SK-N-SH (cell line): ENCODE measurements at regions not wholly inside any gene's neighbourhood (a gene's known extent, or its start where the extent isn't known, plus 50 kb on each side); places are given as distances from the start of the nearest gene placed in this dataset.

Experiments used
- CTCF ChIA-PET: fragments of 300-600, 350-600 bp; formaldehyde crosslinking; extraction: SDS; loops from one replicate; lab custom pipeline; 2021; lab: Yijun Ruan, JAX
- POLR2A ChIA-PET: fragments of 350-600 bp; sonication (Branson Sonifier 250); formaldehyde crosslinking; extraction: SDS; loops from one replicate; lab custom pipeline; 2020; ENCODE audit warnings: antibody characterized with exemption, inconsistent platforms; lab: Yijun Ruan, JAX
- DNase-seq: peaks from one replicate; pipeline ENCODE4 v3.0.0; 2012
- H2AFZ ChIP-seq: fragments of 200-600 bp; sonication (generic); 2 replicates; pipeline ENCODE4 v1.8.1; 2016; ENCODE audit warnings: antibody characterized with exemption, mild to moderate bottlenecking, low read depth
- H3F3A ChIP-seq: fragments of 200-600 bp; sonication (generic); replicated peaks from 2 replicates; pipeline ENCODE3; 2016; ENCODE audit warnings: antibody characterized with exemption, mild to moderate bottlenecking; ENCODE audit not compliant: insufficient read depth
- H3K27ac ChIP-seq, 2 experiments: fragments of 200-500 bp in 1 of 2; fragments of 200-600 bp in 1 of 2; sonication (Bioruptor generic) in 1 of 2; sonication (generic), shearing (Covaris generic) in 1 of 2; 2 replicates each; pipeline versions ENCODE4 v1.5.1 to v1.6.1; 2014 to 2016; ENCODE audit warnings: low read depth in 2 of 2, inconsistent platforms in 1 of 2, low read length in 1 of 2, mild to moderate bottlenecking in 1 of 2, mixed read lengths in 1 of 2
- H3K27me3 ChIP-seq: fragments of 200-600 bp; sonication (generic), shearing (Covaris generic); 2 replicates; pipeline ENCODE4 v1.6.1; 2016; ENCODE audit warnings: mixed run types; ENCODE audit not compliant: insufficient read depth
- H3K36me3 ChIP-seq, 2 experiments: fragments of 200-500 bp in 1 of 2; fragments of 200-600 bp in 1 of 2; sonication (Bioruptor generic) in 1 of 2; sonication (generic) in 1 of 2; replicated peaks in 1 of 2; 2 replicates each; pipeline versions ENCODE3 to v1.5.1; 2014 to 2016; ENCODE audit warnings: low read length in 1 of 2, mild to moderate bottlenecking in 1 of 2; ENCODE audit not compliant: insufficient read depth in 2 of 2, control insufficient read depth in 1 of 2
- H3K4me1 ChIP-seq, 2 experiments: fragments of 200-500 bp in 1 of 2; fragments of 200-600 bp in 1 of 2; sonication (Bioruptor generic) in 1 of 2; sonication (generic), shearing (Covaris generic) in 1 of 2; 2 replicates each; pipeline versions ENCODE4 v1.5.1 to v1.6.1; 2014 to 2016; ENCODE audit warnings: low read depth in 1 of 2, low read length in 1 of 2, mixed run types in 1 of 2; ENCODE audit not compliant: insufficient read depth in 2 of 2, control insufficient read depth in 1 of 2
- H3K4me2 ChIP-seq: fragments of 200-600 bp; sonication (generic), shearing (Covaris generic); 2 replicates; pipeline ENCODE4 v1.6.1; 2017; ENCODE audit warnings: mixed run types
- H3K4me3 ChIP-seq, 2 experiments: fragments of 200-500 bp in 1 of 2; fragments of 200-600 bp in 1 of 2; sonication (Bioruptor generic) in 1 of 2; sonication (generic), shearing (Covaris generic) in 1 of 2; 2 replicates each; pipeline versions ENCODE4 v1.5.1 to v1.8.1; 2014 to 2016; ENCODE audit warnings: low read depth in 2 of 2, inconsistent platforms in 1 of 2, low read length in 1 of 2, mild to moderate bottlenecking in 1 of 2, mixed read lengths in 1 of 2, moderate library complexity in 1 of 2
- H3K79me2 ChIP-seq: fragments of 200-600 bp; sonication (generic); 2 replicates; pipeline ENCODE4 v1.8.1; 2017; ENCODE audit warnings: mild to moderate bottlenecking; ENCODE audit not compliant: insufficient read depth
- H3K9ac ChIP-seq: fragments of 200-600 bp; sonication (generic); 2 replicates; pipeline ENCODE4 v1.6.1; 2017; ENCODE audit warnings: mixed run types
- H3K9me2 ChIP-seq: fragments of 200-600 bp; sonication (generic); 2 replicates; pipeline ENCODE4 v1.6.1; 2017; ENCODE audit warnings: mixed run types
- H3K9me3 ChIP-seq: fragments of 200-600 bp; sonication (generic); 2 replicates; pipeline ENCODE4 v1.6.1; 2017; ENCODE audit warnings: mixed run types, mild to moderate bottlenecking, moderate library complexity
- H4K20me1 ChIP-seq: fragments of 200-600 bp; sonication (generic); 2 replicates; pipeline ENCODE4 v1.6.1; 2017; ENCODE audit warnings: mild to moderate bottlenecking, mixed run types; ENCODE audit not compliant: insufficient read depth
- CHD2 ChIP-seq: fragments of 150-350 bp; IDR thresholded peaks from 2 replicates; pipeline ENCODE4 v1.6.1; 2018; ENCODE audit warnings: low read length; ENCODE audit not compliant: partially characterized antibody
- CTCF ChIP-seq: fragments of 200-600 bp; sonication (generic); IDR thresholded peaks from 2 replicates; pipeline ENCODE4 v1.6.1; 2017; ENCODE audit warnings: antibody characterized with exemption, mild to moderate bottlenecking, moderate library complexity
- ELF1 ChIP-seq: IDR thresholded peaks from 2 replicates; pipeline ENCODE4 v1.4.0; 2012
- EP300 ChIP-seq, 2 experiments: IDR thresholded peaks; 2 replicates each; pipeline versions ENCODE4 v1.4.0 to v1.6.1; 2012; ENCODE audit warnings: borderline replicate concordance in 1 of 2, low read depth in 1 of 2, low read length in 1 of 2
- EZH2phosphoT487 ChIP-seq: fragments of 200-600 bp; sonication (generic); IDR thresholded peaks from 2 replicates; pipeline ENCODE4 v1.6.1; 2017; ENCODE audit warnings: low read depth, mixed run types, mild to moderate bottlenecking, antibody characterized with exemption, moderate library complexity, borderline replicate concordance
- FOSL2 ChIP-seq: IDR thresholded peaks from 2 replicates; pipeline ENCODE4 v1.4.0; 2012; ENCODE audit warnings: low read depth, mild to moderate bottlenecking, moderate library complexity, borderline replicate concordance
- FOXM1 ChIP-seq: IDR thresholded peaks from 2 replicates; pipeline ENCODE4 v1.4.0; 2012; ENCODE audit warnings: low read depth, mild to moderate bottlenecking
- GABPA ChIP-seq: IDR thresholded peaks from 2 replicates; pipeline ENCODE4 v1.4.0; 2012; ENCODE audit warnings: low read depth, mild to moderate bottlenecking
- GATA2 ChIP-seq: sonication (generic); formaldehyde crosslinking; IDR thresholded peaks from 2 replicates; pipeline ENCODE4 v1.5.0; 2020; ENCODE audit warnings: mild to moderate bottlenecking, missing genetic modification reagents
- IRF3 ChIP-seq: fragments of 150-350 bp; IDR thresholded peaks from 2 replicates; pipeline ENCODE4 v1.6.1; 2016; ENCODE audit warnings: mild to moderate bottlenecking, low read depth, low read length
- JUND ChIP-seq: IDR thresholded peaks from 2 replicates; pipeline ENCODE4 v1.4.0; 2012
- MAX ChIP-seq: IDR thresholded peaks from 2 replicates; pipeline ENCODE4 v1.4.0; 2012; ENCODE audit warnings: low read depth
- MEF2A ChIP-seq: IDR thresholded peaks from 2 replicates; pipeline ENCODE4 v1.4.0; 2012; ENCODE audit warnings: low read depth, borderline replicate concordance
- MXI1 ChIP-seq: IDR thresholded peaks from 2 replicates; pipeline ENCODE4 v1.6.1; 2012; ENCODE audit warnings: mild to moderate bottlenecking, low read depth, low read length, improper control_type of control experiment
- NFIC ChIP-seq: IDR thresholded peaks from 2 replicates; pipeline ENCODE4 v1.4.0; 2012; ENCODE audit warnings: borderline replicate concordance
- NRF1 ChIP-seq: IDR thresholded peaks from 2 replicates; pipeline ENCODE4 v1.6.1; 2012; ENCODE audit warnings: low read depth, mild to moderate bottlenecking, low read length
- PBX3 ChIP-seq: IDR thresholded peaks from 2 replicates; pipeline ENCODE4; 2012
- POLR2AphosphoS5 ChIP-seq: IDR thresholded peaks from 2 replicates; pipeline ENCODE4 v1.6.1; 2012; ENCODE audit warnings: low read depth, low read length
- RAD21 ChIP-seq: IDR thresholded peaks from 2 replicates; pipeline ENCODE4 v1.6.1; 2012; ENCODE audit warnings: mild to moderate bottlenecking, low read length
- RCOR1 ChIP-seq: fragments of 150-350 bp; IDR thresholded peaks from 2 replicates; pipeline ENCODE4 v1.6.1; 2017; ENCODE audit warnings: antibody characterized with exemption, low read length
- RFX5 ChIP-seq: IDR thresholded peaks from 2 replicates; pipeline ENCODE4 v1.6.1; 2012; ENCODE audit warnings: mild to moderate bottlenecking, improper control_type of control experiment, low read length
- RXRA ChIP-seq: IDR thresholded peaks from 2 replicates; pipeline ENCODE4 v1.4.0; 2012; ENCODE audit warnings: low read depth, mild to moderate bottlenecking, borderline replicate concordance
- SMC3 ChIP-seq: IDR thresholded peaks from 2 replicates; pipeline ENCODE4 v1.6.1; 2012; ENCODE audit warnings: low read depth, low read length, improper control_type of control experiment
- TAF1 ChIP-seq: IDR thresholded peaks from 2 replicates; pipeline ENCODE4 v1.6.1; 2012; ENCODE audit warnings: low read depth, mild to moderate bottlenecking, low read length, moderate library complexity, borderline replicate concordance
- TCF12 ChIP-seq: IDR thresholded peaks from 2 replicates; pipeline ENCODE4 v1.4.0; 2012
- TEAD4 ChIP-seq: IDR thresholded peaks from 2 replicates; pipeline ENCODE4 v1.4.0; 2012; ENCODE audit warnings: mild to moderate bottlenecking, borderline replicate concordance; ENCODE audit not compliant: insufficient read depth
- USF1 ChIP-seq: IDR thresholded peaks from 2 replicates; pipeline ENCODE4 v1.4.0; 2012; ENCODE audit warnings: low read depth, borderline replicate concordance
- USF2 ChIP-seq: fragments of 150-350 bp; IDR thresholded peaks from 2 replicates; pipeline ENCODE4 v1.6.1; 2017; ENCODE audit warnings: antibody characterized with exemption, low read length, low read depth, borderline replicate concordance
- YY1 ChIP-seq: IDR thresholded peaks from 2 replicates; pipeline ENCODE4 v1.4.0; 2012; ENCODE audit warnings: low read depth, mild to moderate bottlenecking
- WGBS: methylation state at CpG from one replicate; pipeline ENCODE4 v1.1.6; 2017; ENCODE audit warnings: low lambda C conversion rate; 5-methylcytosine and 5-hydroxymethylcytosine counted together

GRCh38 chr1:244918421-244919319 lies 54.3 kb upstream of the HNRNPU start:
- Histone ChIP-seq H3K36me3 (no peaks in the 10 kb centered on the region), H3K79me2 (no peaks in the 10 kb centered on the region), H3K4me2 (peak overlapping the region; percentile 82), H3K4me1 (peaks cover 0 to 5% of the 10 kb centered on the region in 2 experiments; a peak in 1 of 4 replicates), H3K9me2 (no peaks in the 10 kb centered on the region), H3K4me3 (peak overlapping the region; percentile 59 to 60), H4K20me1 (no peaks in the 10 kb centered on the region), H3K27ac (0 out of 4 replicates have a peak overlapping the region, but pooled peaks of 1 of the 2 experiments have one; percentile 13), H3K27me3 (no peaks in the 10 kb centered on the region), H2AFZ (peak overlapping the region; percentile 83), H3F3A (no peaks in the 10 kb centered on the region), H3K9ac (peak overlapping the region; percentile 28; the same call in 1 of the 2 replicates), H3K9me3 (no peaks in the 10 kb centered on the region)
- POLR2A ChIA-PET = no interaction called here
- WGBS = 7% methylated on average over 17 of the region's 62 CpGs
- CTCF ChIA-PET = interaction anchor here (1.0 to 1.4 kb wide), 2 partner anchors 50 to 125 kb away, joined by 3 to 4 read pairs; a partner anchor contains a TSS
- DNase-seq = peak; percentile 84
- no peak for TF ChIP-seq TCF12
- no peak for TF ChIP-seq CHD2
- no peak for TF ChIP-seq USF1
- TF ChIP-seq NRF1 = peak; percentile 26; the same call in 1 of the 2 replicates
- TF ChIP-seq NFIC = no peak
- no peak for TF ChIP-seq POLR2AphosphoS5
- no peak for TF ChIP-seq TEAD4
- no peak for TF ChIP-seq RFX5
- no peak for TF ChIP-seq JUND
- TF ChIP-seq TAF1 = no peak
- no peak for TF ChIP-seq FOXM1
- TF ChIP-seq USF2 = no peak
- no peak for TF ChIP-seq GATA2 (CRISPR knock-in tag)
- TF ChIP-seq EZH2phosphoT487 = no peak
- TF ChIP-seq RCOR1 = no peak; the same call in 1 of the 2 replicates
- TF ChIP-seq MAX = peak; percentile 38; the same call in 1 of the 2 replicates
- TF ChIP-seq MEF2A = no peak
- TF ChIP-seq SMC3 = no peak
- no peak for TF ChIP-seq YY1
- no peak for TF ChIP-seq FOSL2
- TF ChIP-seq IRF3 = no peak
- TF ChIP-seq GABPA = no peak
- peak; percentile 10; the same call in 1 of the 2 replicates for TF ChIP-seq CTCF
- TF ChIP-seq MXI1 = peak; percentile 95
- no peak for TF ChIP-seq ELF1
- no peak for TF ChIP-seq RXRA
- TF ChIP-seq RAD21 = no peak
- no peak for TF ChIP-seq PBX3
- no peak for TF ChIP-seq EP300 (IDR thresholded peaks at IDR 0.05; ENCODE audit: borderline replicate concordance in 1 of 2, low read depth in 1 of 2, low read length in 1 of 2)
